ENCODE measurements at regions not wholly inside any gene's neighbourhood (a gene's known extent, or its start where the extent isn't known, plus 50 kb on each side); places are given as distances from the start of the nearest gene placed in this dataset.
"Not testable (repeated sequence)": the region's sequence is repeated elsewhere in the genome, so short reads cannot be mapped to it uniquely, and the experiment has no call there.

DNA sequence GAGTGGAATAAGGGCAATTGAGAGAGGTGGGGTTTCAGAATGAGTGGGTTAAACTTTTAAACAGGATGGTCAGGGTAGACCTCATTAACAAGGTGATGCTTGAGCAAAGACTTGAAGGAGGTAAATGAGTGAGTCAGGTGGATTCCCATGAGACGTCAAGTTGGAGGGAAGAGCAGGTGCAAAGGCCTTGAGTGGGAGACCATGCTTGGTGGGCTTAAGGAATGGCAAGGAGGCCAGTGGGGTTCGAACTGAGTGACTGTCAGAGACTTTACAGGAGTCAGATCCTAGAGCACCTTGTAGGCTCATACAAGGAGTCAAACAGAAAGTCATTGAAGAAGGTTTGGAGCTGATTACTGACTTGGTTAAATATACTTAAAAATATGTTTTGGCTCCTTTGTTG lies 284.1 kb downstream of the CYRIA start:
- Mint-ChIP-seq H3K27ac (no peak overlapping the region), H3K36me3 (no peaks in the 10 kb centered on the region), H3K27me3 (peaks cover 0 to 9% (median 8%) of the 10 kb centered on the region in 3 donors), H3K4me3 (no peak overlapping the region), H3K4me1 (no peaks in the 10 kb centered on the region), H3K9me3 (peaks cover 0 to 6% (median 0%) of the 10 kb centered on the region in 7 donors)
- DNase-seq (no peak), ATAC-seq (ENCODE audit: low read depth in 2 of 2) (no peak)

DNA sequence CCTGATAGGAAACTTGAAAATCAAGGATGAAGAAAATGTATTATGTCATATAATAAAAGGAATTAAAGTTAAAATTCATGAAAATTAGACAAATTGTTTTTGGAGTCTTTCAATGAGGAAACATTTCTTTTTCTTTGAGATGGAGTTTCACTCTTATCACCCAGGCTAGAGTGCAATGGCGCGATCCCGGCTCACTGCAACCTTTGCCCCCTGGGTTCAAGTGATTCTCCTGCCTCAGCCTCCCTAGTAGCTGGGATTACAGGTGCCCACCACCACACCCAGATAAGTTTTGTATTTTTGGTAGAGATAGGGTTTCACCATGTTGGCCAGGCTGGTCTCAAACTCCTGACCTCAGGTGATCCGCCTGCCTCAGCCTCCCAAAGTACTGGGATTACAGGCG lies 285.7 kb downstream of the CYRIA start:
- H3K36me3 Mint-ChIP-seq; ATAC-seq (ENCODE audit: low read depth in 2 of 2); DNase-seq; H3K27me3 Mint-ChIP-seq; H3K4me1 Mint-ChIP-seq; H3K4me3 Mint-ChIP-seq; H3K9me3 Mint-ChIP-seq; H3K27ac Mint-ChIP-seq: not testable (repeated sequence)

DNA sequence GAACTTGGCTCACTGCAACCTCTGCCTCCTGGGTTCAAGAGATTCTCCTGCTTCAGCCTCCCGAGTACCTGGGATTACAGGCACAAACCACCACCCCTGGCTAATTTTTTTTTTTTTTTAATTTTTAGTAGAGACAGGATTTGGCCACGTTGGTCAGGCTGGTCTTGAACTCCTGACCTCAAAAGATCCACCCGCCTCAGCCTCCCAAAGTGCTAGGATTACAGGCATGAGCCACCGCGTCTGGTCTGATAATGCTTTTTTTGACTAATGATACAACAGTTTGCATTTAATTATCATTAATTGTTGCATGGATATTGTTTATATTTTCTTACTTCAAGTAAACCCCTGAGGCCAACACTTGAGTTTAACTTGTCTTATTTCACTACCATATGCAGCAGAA lies 286.6 kb downstream of the CYRIA start:
- not testable (repeated sequence) for H3K27me3 Mint-ChIP-seq; H3K4me1 Mint-ChIP-seq; H3K36me3 Mint-ChIP-seq; H3K9me3 Mint-ChIP-seq; DNase-seq; H3K27ac Mint-ChIP-seq; ATAC-seq (ENCODE audit: low read depth in 2 of 2); H3K4me3 Mint-ChIP-seq

DNA sequence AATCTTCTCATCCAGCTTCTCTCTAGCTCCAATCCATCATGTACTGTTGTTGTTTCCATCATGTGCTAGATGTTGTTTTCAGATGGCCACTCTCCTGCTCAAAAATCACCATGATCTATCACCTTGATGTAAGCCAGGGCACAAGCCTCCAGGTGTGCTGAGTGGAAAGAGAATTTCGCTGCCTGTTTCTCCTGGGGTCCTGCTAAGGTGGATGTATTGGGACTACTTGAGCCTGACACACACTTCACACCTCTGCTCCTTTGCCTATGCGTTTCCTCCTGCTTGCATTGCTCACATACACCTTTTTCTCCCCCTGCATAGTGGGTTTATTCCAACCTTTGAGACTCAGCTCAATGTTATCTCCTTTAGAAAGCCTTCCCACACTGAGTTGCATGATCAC lies 287.6 kb downstream of the CYRIA start:
- Mint-ChIP-seq H3K4me3 (no peak overlapping the region), H3K27ac (peak overlapping the region in 1 of 6 donors; percentile 34), H3K36me3 (no peaks in the 10 kb centered on the region), H3K27me3 (peaks cover 0 to 9% (median under 1%) of the 10 kb centered on the region in 3 donors), H3K9me3 (peaks cover 0 to 6% (median 0%) of the 10 kb centered on the region in 7 donors), H3K4me1 (no peaks in the 10 kb centered on the region)
- DNase-seq (no peak), ATAC-seq (ENCODE audit: low read depth in 2 of 2) (no peak)

DNA sequence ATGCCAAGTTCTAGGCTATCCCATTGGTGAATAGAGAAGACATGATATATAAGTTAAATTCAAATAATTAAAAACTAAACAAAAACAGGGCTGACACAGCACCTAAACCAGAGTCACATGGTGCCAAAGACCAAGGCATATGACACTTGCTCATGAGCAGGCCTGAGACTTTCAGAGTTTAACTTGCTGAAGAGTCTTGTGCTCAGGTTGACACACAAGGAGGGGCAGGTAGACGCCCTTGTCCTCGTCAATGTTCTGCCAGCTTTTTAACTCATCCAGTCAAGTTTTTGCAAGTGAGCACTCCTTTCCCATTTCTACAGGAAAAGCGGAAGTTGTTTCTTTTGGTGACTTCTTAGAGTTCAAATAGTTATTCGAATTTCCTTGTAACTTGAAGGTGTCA lies 289.7 kb downstream of the CYRIA start:
- H3K27ac Mint-ChIP-seq = no peak overlapping the region
- H3K36me3 Mint-ChIP-seq = no peaks in the 10 kb centered on the region
- no peaks in the 10 kb centered on the region for H3K4me1 Mint-ChIP-seq
- ATAC-seq (ENCODE audit: low read depth in 2 of 2) = no peak
- H3K4me3 Mint-ChIP-seq = no peak overlapping the region
- no peak for DNase-seq
- H3K9me3 Mint-ChIP-seq = peaks cover 0 to 6% (median 0%) of the 10 kb centered on the region in 7 donors
- peaks cover 0 to 9% (median 0%) of the 10 kb centered on the region in 3 donors for H3K27me3 Mint-ChIP-seq

DNA sequence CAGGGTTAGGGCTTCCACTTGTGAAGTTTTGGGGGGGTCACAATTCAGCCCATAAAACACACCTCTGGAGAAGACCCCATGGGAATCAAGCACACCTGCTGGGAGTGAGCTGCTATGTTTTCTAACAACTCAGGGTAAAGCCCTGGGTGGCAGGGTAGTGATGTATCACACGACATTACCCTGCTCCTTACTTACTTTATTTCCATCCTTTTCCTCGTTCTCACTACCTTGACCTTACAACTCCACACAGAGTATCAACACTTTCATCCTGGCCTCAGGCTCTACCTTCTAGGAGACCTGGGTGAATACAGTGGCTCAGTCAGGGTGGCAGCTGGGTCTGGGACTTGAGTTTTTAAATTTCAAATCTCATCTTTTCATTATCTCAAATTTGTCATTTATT lies 290.3 kb downstream of the CYRIA start:
- ATAC-seq (ENCODE audit: low read depth in 2 of 2) (no peak), DNase-seq (no peak)
- Mint-ChIP-seq H3K36me3 (no peaks in the 10 kb centered on the region), H3K4me1 (no peaks in the 10 kb centered on the region), H3K27me3 (peaks cover 0 to 9% (median 0%) of the 10 kb centered on the region in 3 donors), H3K4me3 (no peak overlapping the region), H3K9me3 (peaks cover 0 to 6% (median 0%) of the 10 kb centered on the region in 7 donors), H3K27ac (no peak overlapping the region)

DNA sequence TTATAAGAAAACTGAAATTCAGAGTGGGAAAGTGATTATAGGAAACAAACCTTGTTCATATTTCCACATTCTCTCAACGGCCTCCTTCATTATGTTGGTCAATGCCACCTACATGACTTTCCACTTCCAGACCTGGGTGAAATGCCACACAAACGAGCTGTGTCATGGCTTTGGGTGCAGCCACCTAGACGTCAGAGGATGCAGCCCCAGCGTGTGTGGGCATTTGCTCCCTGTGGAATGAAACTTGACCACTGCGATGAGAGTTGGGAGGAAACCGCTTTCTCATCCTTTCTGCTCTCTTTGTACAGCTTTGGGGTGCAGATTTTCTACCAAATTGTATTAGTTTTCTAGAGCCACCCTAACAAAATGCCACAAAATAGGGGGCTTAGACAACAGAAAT lies 291.0 kb downstream of the CYRIA start:
- no peaks in the 10 kb centered on the region for H3K36me3 Mint-ChIP-seq
- peaks cover 0 to 6% (median 0%) of the 10 kb centered on the region in 7 donors for H3K9me3 Mint-ChIP-seq
- no peaks in the 10 kb centered on the region for H3K4me1 Mint-ChIP-seq
- no peak for DNase-seq
- H3K27me3 Mint-ChIP-seq = peaks cover 0 to 9% (median 0%) of the 10 kb centered on the region in 3 donors
- no peak overlapping the region for H3K4me3 Mint-ChIP-seq
- ATAC-seq (ENCODE audit: low read depth in 2 of 2) = no peak
- H3K27ac Mint-ChIP-seq = no peak overlapping the region

DNA sequence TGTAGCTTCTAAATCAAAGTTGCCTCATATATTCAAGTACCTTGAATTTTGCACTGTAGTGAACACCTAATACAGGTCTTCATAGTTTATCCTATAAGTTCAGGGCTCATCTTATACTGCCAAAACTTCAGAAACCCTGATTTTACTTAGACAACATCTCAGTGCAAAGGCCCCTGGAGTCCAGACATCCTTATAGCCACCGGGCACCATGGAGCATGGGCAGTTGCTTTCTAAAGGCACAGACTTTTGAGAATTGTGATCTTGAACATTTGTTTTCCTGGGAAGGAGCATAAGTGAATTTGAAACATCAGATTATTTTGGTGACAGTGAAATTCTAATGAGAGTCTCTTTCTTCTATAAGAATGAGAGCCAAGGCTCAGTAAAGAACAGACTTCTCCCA lies 292.3 kb downstream of the CYRIA start:
- ATAC-seq (ENCODE audit: low read depth in 2 of 2) = no peak
- Mint-ChIP-seq H3K36me3 (no peaks in the 10 kb centered on the region), H3K4me3 (no peak overlapping the region), H3K4me1 (no peaks in the 10 kb centered on the region), H3K27me3 (peaks cover 0 to 5% (median 0%) of the 10 kb centered on the region in 3 donors), H3K27ac (no peak overlapping the region), H3K9me3 (peaks cover 0 to 4% (median 0%) of the 10 kb centered on the region in 7 donors)
- DNase-seq = no peak

DNA sequence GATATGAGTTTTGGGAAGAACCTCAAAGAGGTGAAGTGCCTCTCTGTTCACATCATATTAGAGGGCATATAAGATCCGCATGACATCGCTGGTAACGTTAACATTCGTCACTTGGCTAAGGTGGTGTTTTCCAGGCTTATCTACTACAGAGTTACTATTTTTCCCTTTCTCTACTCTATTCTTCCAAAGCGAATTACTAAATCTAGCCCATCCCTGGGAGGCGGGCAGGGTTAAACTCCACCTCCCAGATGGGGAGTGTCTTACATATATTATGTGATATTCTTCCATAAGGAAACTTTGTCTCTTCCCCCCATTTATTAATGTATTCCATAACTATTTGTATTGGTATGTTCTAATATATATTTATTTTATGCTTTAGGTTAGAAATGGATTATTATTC lies 293.9 kb downstream of the CYRIA start:
- Mint-ChIP-seq H3K4me1 (no peaks in the 10 kb centered on the region), H3K4me3 (no peak overlapping the region), H3K9me3 (peaks cover 0 to 3% (median 0%) of the 10 kb centered on the region in 7 donors), H3K27ac (no peak overlapping the region), H3K27me3 (no peaks in the 10 kb centered on the region), H3K36me3 (no peaks in the 10 kb centered on the region)
- DNase-seq (no peak), ATAC-seq (ENCODE audit: low read depth in 2 of 2) (no peak)

DNA sequence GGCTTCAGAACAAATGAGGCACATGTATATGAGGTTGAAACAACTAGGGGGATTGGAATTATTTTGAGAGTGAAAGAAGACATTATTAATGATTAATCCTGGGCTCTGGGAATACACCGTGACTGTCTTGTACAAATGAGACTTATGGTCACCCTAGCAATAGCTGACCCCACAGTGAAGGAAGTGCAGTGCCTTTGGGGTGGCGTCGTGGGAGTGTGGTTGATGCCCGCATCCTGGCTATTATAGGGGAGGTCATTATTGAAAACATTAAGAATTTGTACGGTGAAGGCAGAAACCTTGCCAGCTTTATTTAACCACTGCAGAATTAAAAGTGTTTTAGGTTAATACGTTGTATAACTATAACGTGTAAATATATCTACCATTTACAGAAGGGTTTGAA lies 296.7 kb downstream of the CYRIA start:
- ATAC-seq (ENCODE audit: low read depth in 2 of 2) (no peak), DNase-seq (no peak)
- Mint-ChIP-seq H3K27me3 (no peaks in the 10 kb centered on the region), H3K36me3 (no peaks in the 10 kb centered on the region), H3K4me3 (no peak overlapping the region), H3K27ac (no peak overlapping the region), H3K9me3 (peaks cover 0 to 3% (median 0%) of the 10 kb centered on the region in 7 donors), H3K4me1 (no peaks in the 10 kb centered on the region)

DNA sequence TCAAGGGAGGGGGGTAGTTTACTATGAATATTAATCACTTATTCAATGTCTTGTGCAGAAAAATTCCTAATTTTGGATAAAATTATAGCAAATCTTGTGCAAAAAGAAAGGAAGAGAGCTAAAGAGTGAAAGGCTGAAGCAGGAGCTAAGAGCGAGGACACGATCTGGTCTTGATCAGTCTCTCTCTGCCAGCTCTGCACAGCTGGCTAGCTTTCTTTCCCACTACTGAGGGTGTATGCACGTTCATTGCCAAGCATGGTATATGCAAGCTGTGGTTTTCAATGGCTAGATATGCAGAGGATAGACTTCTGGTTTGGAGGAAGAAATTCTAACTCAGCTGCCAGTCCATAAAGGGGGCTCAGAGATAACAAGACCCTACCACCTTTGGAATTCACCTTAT lies 297.3 kb downstream of the CYRIA start:
- no peak for DNase-seq
- H3K9me3 Mint-ChIP-seq = peaks cover 0 to 3% (median 0%) of the 10 kb centered on the region in 7 donors

DNA sequence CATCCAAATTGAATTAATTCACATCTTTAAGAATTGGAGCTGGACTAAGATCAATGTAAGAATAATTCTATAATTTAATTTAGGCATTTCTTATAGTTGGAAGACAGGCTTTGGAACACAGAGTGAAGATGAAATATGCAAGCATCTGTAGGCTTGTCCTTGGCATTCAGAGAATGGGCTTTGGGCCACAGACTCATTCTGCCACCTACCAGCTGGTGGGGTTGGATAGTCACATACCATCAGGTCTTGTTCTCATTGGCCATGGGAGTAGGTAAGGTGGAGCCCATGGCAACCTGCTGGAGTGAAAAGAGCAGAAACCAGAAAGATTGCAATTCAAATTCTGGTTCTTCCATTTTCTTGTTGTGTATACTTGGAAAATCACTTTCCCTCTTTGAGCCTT lies 300.3 kb downstream of the CYRIA start:
- no peak overlapping the region for H3K27ac Mint-ChIP-seq
- H3K4me3 Mint-ChIP-seq = no peak overlapping the region
- no peak for ATAC-seq (ENCODE audit: low read depth in 2 of 2)
- H3K4me1 Mint-ChIP-seq = no peaks in the 10 kb centered on the region
- H3K36me3 Mint-ChIP-seq = no peaks in the 10 kb centered on the region
- H3K9me3 Mint-ChIP-seq = peaks cover 0 to 3% (median 0%) of the 10 kb centered on the region in 7 donors
- no peak for DNase-seq
- peaks cover 0 to 4% (median 4%) of the 10 kb centered on the region in 3 donors for H3K27me3 Mint-ChIP-seq

More for the DNA sequence above, 297.3 kb downstream of the CYRIA start:
- Mint-ChIP-seq H3K36me3 (no peaks in the 10 kb centered on the region), H3K27ac (no peak overlapping the region), H3K4me1 (no peaks in the 10 kb centered on the region), H3K27me3 (peaks cover 0 to 2% (median 2%) of the 10 kb centered on the region in 3 donors), H3K4me3 (no peak overlapping the region)
- ATAC-seq (ENCODE audit: low read depth in 2 of 2) = no peak

DNA sequence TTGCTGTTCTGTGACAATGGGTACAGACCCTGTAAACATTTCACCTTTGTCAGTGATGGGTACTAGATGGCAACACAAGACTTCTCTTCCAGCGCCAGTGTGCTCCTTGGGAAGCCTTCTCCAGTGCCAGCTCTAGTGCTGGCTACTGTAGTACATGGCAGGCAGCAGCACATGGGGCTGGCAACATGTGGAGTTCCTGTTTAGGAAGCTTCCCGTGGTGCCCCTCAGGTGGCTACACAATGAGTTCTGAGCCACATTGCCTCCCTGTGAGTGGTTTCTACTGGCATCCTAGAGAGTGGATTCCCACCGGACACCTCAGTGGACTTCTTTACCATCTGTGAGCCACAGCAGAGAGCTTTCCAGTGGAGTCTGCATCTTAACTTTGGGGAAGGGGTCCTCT lies 302.1 kb downstream of the CYRIA start:
- DNase-seq (no peak), ATAC-seq (ENCODE audit: low read depth in 2 of 2) (no peak)
- H3K9me3 Mint-ChIP-seq = peaks cover 0 to 13% (median 4%) of the 10 kb centered on the region in 7 donors
- no peaks in the 10 kb centered on the region for H3K4me1 Mint-ChIP-seq
- no peaks in the 10 kb centered on the region for H3K36me3 Mint-ChIP-seq
- no peak overlapping the region for H3K4me3 Mint-ChIP-seq
- no peak overlapping the region for H3K27ac Mint-ChIP-seq
- H3K27me3 Mint-ChIP-seq = peaks cover 0 to 4% (median 4%) of the 10 kb centered on the region in 3 donors

DNA sequence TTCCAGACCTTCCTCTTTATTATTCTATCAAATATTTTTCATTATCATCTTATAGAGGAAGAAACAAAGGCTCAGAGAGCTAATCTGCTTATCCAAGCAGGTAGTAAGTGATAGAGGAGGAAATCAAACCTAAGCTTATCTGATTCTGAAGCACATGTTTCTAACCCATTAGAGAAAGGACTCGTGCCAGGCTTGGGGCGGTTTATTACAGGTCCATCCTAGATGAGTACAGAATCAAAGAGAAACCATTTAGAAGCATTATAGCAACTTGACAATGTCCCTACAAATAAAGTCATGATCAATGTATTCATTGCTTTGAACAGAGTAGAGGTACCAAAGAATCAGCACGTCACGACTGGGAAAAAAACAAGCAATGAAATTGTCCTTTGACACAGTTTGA lies 303.0 kb downstream of the CYRIA start:
- Mint-ChIP-seq H3K36me3 (no peaks in the 10 kb centered on the region), H3K4me3 (no peak overlapping the region), H3K4me1 (no peaks in the 10 kb centered on the region), H3K27ac (no peak overlapping the region), H3K27me3 (peaks cover 0 to 4% (median 4%) of the 10 kb centered on the region in 3 donors), H3K9me3 (peaks cover 0 to 13% (median 4%) of the 10 kb centered on the region in 7 donors)
- ATAC-seq (ENCODE audit: low read depth in 2 of 2) (no peak), DNase-seq (no peak)
